ENCODE measurements at regions not wholly inside any gene's neighbourhood (a gene's known extent, or its start where the extent isn't known, plus 50 kb on each side); places are given as distances from the start of the nearest gene placed in this dataset.

GRCh38 chr4:164012396-164013027, 518.0 kb downstream of the TMA16 start:
- 14 to 20% methylated on average over 3 of the region's 3 CpGs for WGBS, 2 experiments
- Histone ChIP-seq H3K4me3 (ENCODE audit: insufficient read depth, low read depth, low read length) (no peak overlapping the region), H3K9me3 (ENCODE audit: control insufficient read depth, low read length) (no peaks in the 10 kb centered on the region), H3K27ac (ENCODE audit: insufficient read depth, low read depth, low read length, poor library complexity, severe bottlenecking) (no peak overlapping the region), H3K27me3 (ENCODE audit: control insufficient read depth, insufficient read depth, low read length, poor library complexity, severe bottlenecking) (no peaks in the 10 kb centered on the region), H3K36me3 (ENCODE audit: control insufficient read depth, insufficient read depth, low read length) (no peaks in the 10 kb centered on the region), H3K4me1 (ENCODE audit: control insufficient read depth, insufficient read depth, low read length) (no peaks in the 10 kb centered on the region)

- no peaks in the 10 kb centered on the region for H3K27me3 ChIP-seq (ENCODE audit: control insufficient read depth, insufficient read depth, low read length, poor library complexity, severe bottlenecking)
- no peak overlapping the region for H3K27ac ChIP-seq (ENCODE audit: insufficient read depth, low read depth, low read length, poor library complexity, severe bottlenecking)
- H3K4me1 ChIP-seq (ENCODE audit: control insufficient read depth, insufficient read depth, low read length), result no peaks in the 10 kb centered on the region
- no peaks in the 10 kb centered on the region for H3K36me3 ChIP-seq (ENCODE audit: control insufficient read depth, insufficient read depth, low read length)
- peaks cover 3% of the 10 kb centered on the region for H3K9me3 ChIP-seq (ENCODE audit: control insufficient read depth, low read length)
- H3K4me3 ChIP-seq (ENCODE audit: insufficient read depth, low read depth, low read length), result no peak overlapping the region
These were observed 527.5 kb downstream of the TMA16 start for GRCh38 chr4:164021947-164022346.

- Histone ChIP-seq H3K4me3 (ENCODE audit: insufficient read depth, low read depth, low read length) (no peak overlapping the region), H3K27me3 (ENCODE audit: control insufficient read depth, insufficient read depth, low read length, poor library complexity, severe bottlenecking) (no peaks in the 10 kb centered on the region), H3K9me3 (ENCODE audit: control insufficient read depth, low read length) (peaks cover 3% of the 10 kb centered on the region), H3K36me3 (ENCODE audit: control insufficient read depth, insufficient read depth, low read length) (no peaks in the 10 kb centered on the region), H3K4me1 (ENCODE audit: control insufficient read depth, insufficient read depth, low read length) (no peaks in the 10 kb centered on the region), H3K27ac (ENCODE audit: insufficient read depth, low read depth, low read length, poor library complexity, severe bottlenecking) (no peak overlapping the region)
These were observed 528.7 kb downstream of the TMA16 start for GRCh38 chr4:164023214-164023613.

- WGBS, 2 experiments, result 71 to 100% methylated on average over 1 of the region's 1 CpG
- Histone ChIP-seq H3K27ac (ENCODE audit: insufficient read depth, low read depth, low read length, poor library complexity, severe bottlenecking) (no peak overlapping the region), H3K36me3 (ENCODE audit: control insufficient read depth, insufficient read depth, low read length) (no peaks in the 10 kb centered on the region), H3K9me3 (ENCODE audit: control insufficient read depth, low read length) (peaks cover 1% of the 10 kb centered on the region), H3K4me1 (ENCODE audit: control insufficient read depth, insufficient read depth, low read length) (no peaks in the 10 kb centered on the region), H3K4me3 (ENCODE audit: insufficient read depth, low read depth, low read length) (no peak overlapping the region), H3K27me3 (ENCODE audit: control insufficient read depth, insufficient read depth, low read length, poor library complexity, severe bottlenecking) (no peaks in the 10 kb centered on the region)
These were observed 533.3 kb downstream of the TMA16 start for GRCh38 chr4:164027805-164028204.

GRCh38 chr4:164039482-164039881, 545.0 kb downstream of the TMA16 start:
- H3K9me3 ChIP-seq (ENCODE audit: control insufficient read depth, low read length), result no peaks in the 10 kb centered on the region
- no peak overlapping the region for H3K27ac ChIP-seq (ENCODE audit: insufficient read depth, low read depth, low read length, poor library complexity, severe bottlenecking)
- 85 to 91% methylated on average over 1 of the region's 1 CpG for WGBS, 2 experiments
- no peaks in the 10 kb centered on the region for H3K36me3 ChIP-seq (ENCODE audit: control insufficient read depth, insufficient read depth, low read length)
- H3K4me3 ChIP-seq (ENCODE audit: insufficient read depth, low read depth, low read length), result no peak overlapping the region
- no peaks in the 10 kb centered on the region for H3K27me3 ChIP-seq (ENCODE audit: control insufficient read depth, insufficient read depth, low read length, poor library complexity, severe bottlenecking)
- H3K4me1 ChIP-seq (ENCODE audit: control insufficient read depth, insufficient read depth, low read length), result no peaks in the 10 kb centered on the region

GRCh38 chr4:164056426-164057142, 562.1 kb downstream of the TMA16 start:
- Histone ChIP-seq H3K27me3 (ENCODE audit: control insufficient read depth, insufficient read depth, low read length, poor library complexity, severe bottlenecking) (no peaks in the 10 kb centered on the region), H3K27ac (ENCODE audit: insufficient read depth, low read depth, low read length, poor library complexity, severe bottlenecking) (no peak overlapping the region)
- WGBS, 2 experiments, result 82 to 91% methylated on average over 5 to 6 of the region's 6 CpGs

GRCh38 chr4:164058776-164059445, 564.4 kb downstream of the TMA16 start:
- H3K4me1 ChIP-seq (ENCODE audit: control insufficient read depth, insufficient read depth, low read length), result no peaks in the 10 kb centered on the region
- H3K27me3 ChIP-seq (ENCODE audit: control insufficient read depth, insufficient read depth, low read length, poor library complexity, severe bottlenecking), result no peaks in the 10 kb centered on the region
- no peak overlapping the region for H3K4me3 ChIP-seq (ENCODE audit: insufficient read depth, low read depth, low read length)
- no peak overlapping the region for H3K27ac ChIP-seq (ENCODE audit: insufficient read depth, low read depth, low read length, poor library complexity, severe bottlenecking)
- H3K9me3 ChIP-seq (ENCODE audit: control insufficient read depth, low read length), result no peaks in the 10 kb centered on the region
- H3K36me3 ChIP-seq (ENCODE audit: control insufficient read depth, insufficient read depth, low read length), result no peaks in the 10 kb centered on the region
- WGBS, 2 experiments, result 94 to 96% methylated on average over 4 to 5 of the region's 5 CpGs

More at GRCh38 chr4:164056426-164057142, 562.1 kb downstream of the TMA16 start:
- H3K36me3 ChIP-seq (ENCODE audit: control insufficient read depth, insufficient read depth, low read length), result no peaks in the 10 kb centered on the region
- H3K9me3 ChIP-seq (ENCODE audit: control insufficient read depth, low read length), result no peaks in the 10 kb centered on the region
- no peak overlapping the region for H3K4me3 ChIP-seq (ENCODE audit: insufficient read depth, low read depth, low read length)
- H3K4me1 ChIP-seq (ENCODE audit: control insufficient read depth, insufficient read depth, low read length), result no peaks in the 10 kb centered on the region

- Histone ChIP-seq H3K27me3 (ENCODE audit: control insufficient read depth, insufficient read depth, low read length, poor library complexity, severe bottlenecking) (no peaks in the 10 kb centered on the region), H3K4me3 (ENCODE audit: insufficient read depth, low read depth, low read length) (no peak overlapping the region), H3K27ac (ENCODE audit: insufficient read depth, low read depth, low read length, poor library complexity, severe bottlenecking) (no peak overlapping the region), H3K4me1 (ENCODE audit: control insufficient read depth, insufficient read depth, low read length) (no peaks in the 10 kb centered on the region), H3K9me3 (ENCODE audit: control insufficient read depth, low read length) (no peaks in the 10 kb centered on the region), H3K36me3 (ENCODE audit: control insufficient read depth, insufficient read depth, low read length) (no peaks in the 10 kb centered on the region)
- WGBS, 2 experiments, result 98 to 100% methylated on average over 1 to 2 of the region's 3 CpGs
These were observed 566.0 kb downstream of the TMA16 start for GRCh38 chr4:164060456-164060855.

- H3K27ac ChIP-seq (ENCODE audit: insufficient read depth, low read depth, low read length, poor library complexity, severe bottlenecking), result no peak overlapping the region
- H3K9me3 ChIP-seq (ENCODE audit: control insufficient read depth, low read length), result no peaks in the 10 kb centered on the region
- no peaks in the 10 kb centered on the region for H3K27me3 ChIP-seq (ENCODE audit: control insufficient read depth, insufficient read depth, low read length, poor library complexity, severe bottlenecking)
- no peaks in the 10 kb centered on the region for H3K4me1 ChIP-seq (ENCODE audit: control insufficient read depth, insufficient read depth, low read length)
- H3K4me3 ChIP-seq (ENCODE audit: insufficient read depth, low read depth, low read length), result no peak overlapping the region
- WGBS, 2 experiments, result 97 to 98% methylated on average over 18 of the region's 18 CpGs
- H3K36me3 ChIP-seq (ENCODE audit: control insufficient read depth, insufficient read depth, low read length), result no peaks in the 10 kb centered on the region
These were observed 573.9 kb downstream of the TMA16 start for GRCh38 chr4:164068392-164068791.

- H3K4me3 ChIP-seq (ENCODE audit: insufficient read depth, low read depth, low read length), result no peak overlapping the region
- WGBS, 2 experiments, result 67 to 73% methylated on average over 3 of the region's 4 CpGs
- no peaks in the 10 kb centered on the region for H3K36me3 ChIP-seq (ENCODE audit: control insufficient read depth, insufficient read depth, low read length)
- no peaks in the 10 kb centered on the region for H3K9me3 ChIP-seq (ENCODE audit: control insufficient read depth, low read length)
- H3K4me1 ChIP-seq (ENCODE audit: control insufficient read depth, insufficient read depth, low read length), result no peaks in the 10 kb centered on the region
- no peak overlapping the region for H3K27ac ChIP-seq (ENCODE audit: insufficient read depth, low read depth, low read length, poor library complexity, severe bottlenecking)
- H3K27me3 ChIP-seq (ENCODE audit: control insufficient read depth, insufficient read depth, low read length, poor library complexity, severe bottlenecking), result no peaks in the 10 kb centered on the region
These were observed 576.1 kb downstream of the TMA16 start for GRCh38 chr4:164070625-164071024.

Data from ectodermal cell (in vitro differentiated cells).